GM11168 (cell line): ENCODE measurements at regions not wholly inside any gene's neighbourhood (a gene's known extent, or its start where the extent isn't known, plus 50 kb on each side); places are given as distances from the start of the nearest gene placed in this dataset.

Experiments used
- in situ Hi-C: fragments of 300-500 bp; cut with MboI; formaldehyde crosslinking; loops from one replicate; pipeline ENCODE4 v1.12.0; 2022; ENCODE audit warnings: low sequenced_read_pairs; ENCODE audit not compliant: unreplicated experiment

DNA sequence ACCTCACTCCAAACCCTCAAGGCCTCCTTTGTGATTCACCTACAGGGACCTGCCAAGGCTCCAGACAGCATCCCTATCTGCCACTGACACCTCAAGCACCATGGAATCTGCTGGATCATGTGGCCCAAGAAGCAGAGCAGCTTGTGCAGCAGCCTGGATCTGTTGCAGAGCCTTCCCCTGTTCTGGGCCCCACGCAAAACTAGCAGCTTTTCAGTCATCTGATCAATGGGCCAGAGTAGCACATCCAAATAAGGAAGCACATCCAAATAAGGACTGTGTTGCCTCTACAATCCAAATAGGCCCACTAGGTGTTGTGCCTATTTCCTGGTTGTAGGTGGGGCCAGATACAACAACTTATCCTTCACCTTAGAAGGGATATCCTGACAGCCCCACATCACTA lies 97.1 kb upstream of the GNAO1 start:
- in situ Hi-C loops, result no loop called here

DNA sequence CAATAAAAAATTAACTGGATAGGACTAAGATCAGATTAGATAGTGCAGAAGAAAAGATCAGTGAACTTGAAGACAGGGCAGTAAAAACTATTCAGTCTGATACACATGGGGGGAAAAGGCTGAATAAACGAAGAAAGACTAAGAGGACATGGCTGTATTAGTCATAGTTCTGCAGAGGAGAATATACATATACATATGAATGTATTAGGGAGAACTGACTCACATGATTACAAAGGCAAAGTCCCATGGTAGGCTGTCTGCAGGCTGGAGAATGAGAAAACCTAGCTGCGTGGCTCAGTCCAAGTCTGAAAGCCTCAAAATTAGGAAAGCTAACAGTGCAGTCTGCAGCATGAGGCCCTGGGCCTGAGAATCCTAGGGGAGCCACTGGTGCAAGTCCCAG lies 98.2 kb upstream of the GNAO1 start:
- in situ Hi-C loops, result no loop called here

DNA sequence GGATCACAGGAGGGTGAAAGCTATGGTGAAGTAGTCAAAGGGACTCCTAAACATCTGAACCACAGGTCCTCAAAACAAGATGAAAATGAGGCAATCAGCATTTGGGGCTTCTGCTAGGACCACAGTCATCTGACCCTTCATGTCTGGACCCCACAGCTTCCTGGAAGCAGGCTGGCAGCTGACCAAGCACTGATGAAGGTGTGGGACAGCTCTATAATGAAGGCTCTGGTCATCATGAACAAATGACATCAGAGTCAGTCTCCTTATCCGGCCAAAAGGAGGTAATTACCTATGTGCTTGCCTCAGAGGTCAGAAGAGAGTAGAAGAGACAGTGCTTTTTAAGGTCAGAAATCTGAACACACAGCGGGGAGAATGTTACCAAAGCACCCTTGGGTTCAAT lies 101.2 kb upstream of the GNAO1 start:
- in situ Hi-C loops, result no loop called here

GRCh38 chr16:56087626-56088025 lies 103.7 kb upstream of the GNAO1 start:
- in situ Hi-C loops, result no loop called here

- in situ Hi-C loops, result no loop called here
Observed at GRCh38 chr16:56081371-56081770, 109.9 kb upstream of the GNAO1 start.

DNA sequence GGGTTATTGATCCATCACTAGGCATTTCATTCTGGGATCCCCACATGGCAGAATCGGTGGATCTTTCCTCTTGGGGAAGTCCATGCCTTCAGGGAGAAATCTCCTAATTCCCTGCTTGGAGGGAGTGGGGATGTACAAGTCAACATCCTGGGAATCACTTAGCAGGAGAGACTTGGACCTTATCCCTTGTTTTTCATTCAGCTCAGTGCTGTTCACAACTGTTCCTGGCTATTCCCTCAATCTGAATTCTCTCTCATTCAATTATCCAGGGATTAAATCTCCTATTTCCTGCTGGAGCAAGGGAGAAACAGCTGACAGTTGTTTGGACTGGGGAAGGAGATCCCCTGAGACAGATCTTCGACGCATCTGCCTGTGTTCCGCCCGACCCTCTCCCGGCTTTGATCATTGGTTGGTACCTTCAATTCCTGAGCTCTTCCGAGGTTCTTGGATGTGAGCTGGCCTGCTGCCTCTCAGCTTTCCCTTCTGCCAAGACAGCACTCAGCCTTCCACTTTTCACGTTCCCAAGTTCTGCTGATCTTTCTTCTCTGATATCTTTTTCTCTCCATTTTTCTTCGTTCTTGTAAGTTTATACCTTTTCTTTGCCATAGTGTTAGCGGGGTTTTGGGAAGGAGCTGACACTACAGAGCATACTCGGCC lies 115.4 kb upstream of the GNAO1 start:
- in situ Hi-C loops, result no loop called here

DNA sequence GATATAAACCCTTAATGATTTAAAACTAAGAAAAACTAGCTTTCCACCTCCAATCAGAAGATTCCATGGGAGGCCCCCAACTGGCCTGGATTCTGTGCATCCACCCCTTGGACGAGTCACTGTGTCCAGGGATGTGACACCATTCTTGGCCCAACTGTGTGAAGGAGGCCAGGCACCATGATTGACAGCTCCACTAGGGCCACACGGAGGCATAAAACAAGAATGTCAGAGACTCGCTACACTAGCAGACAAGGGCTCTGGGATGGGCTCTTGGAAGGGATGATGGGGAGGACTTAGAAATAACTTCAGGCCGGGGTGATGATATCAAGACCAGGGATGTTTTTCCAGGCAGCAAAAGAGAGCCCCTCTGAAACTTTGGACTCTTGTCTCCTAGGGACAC lies 117.8 kb upstream of the GNAO1 start:
- in situ Hi-C loops, result no loop called here

- in situ Hi-C loops, result no loop called here
Observed at GRCh38 chr16:56072096-56072495, 119.2 kb upstream of the GNAO1 start.

DNA sequence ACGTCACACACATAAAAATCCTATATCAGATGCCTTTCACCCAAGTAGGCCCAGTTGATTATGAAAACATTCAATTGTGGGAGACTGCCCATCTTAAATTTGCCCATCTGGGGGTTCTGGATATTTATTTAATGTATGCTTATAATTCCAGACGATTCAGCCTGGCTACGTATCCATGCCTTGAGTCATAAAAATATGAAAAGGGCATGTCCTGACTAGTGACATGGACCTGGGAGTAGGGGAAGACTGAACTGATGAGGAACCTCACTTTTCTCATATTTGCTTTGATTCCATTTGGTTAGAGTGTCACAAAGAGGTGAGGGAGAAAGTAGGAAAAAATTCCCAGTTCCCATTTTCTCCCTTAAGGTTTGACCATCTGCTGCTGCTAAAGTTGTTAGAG lies 122.5 kb upstream of the GNAO1 start:
- in situ Hi-C loops, result no loop called here

DNA sequence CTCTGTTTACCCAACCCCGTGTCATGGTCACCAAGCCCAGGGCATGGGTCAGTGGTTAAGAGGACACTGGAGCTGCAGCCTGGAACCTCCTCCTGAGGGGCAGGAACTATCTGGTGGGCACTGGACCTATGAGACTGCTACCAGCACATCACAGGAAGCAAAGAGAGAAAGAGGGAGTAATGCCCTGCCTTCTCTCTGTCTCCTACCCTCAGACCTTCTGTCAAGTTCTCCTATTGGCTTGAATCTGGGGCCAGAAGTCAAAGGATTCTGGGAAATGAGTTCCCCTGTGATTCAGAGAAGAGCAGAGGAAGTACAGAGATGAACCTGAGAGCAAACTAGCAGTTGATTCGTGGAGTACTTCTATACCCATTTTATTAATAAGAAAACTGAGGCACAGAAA lies 123.0 kb upstream of the GNAO1 start:
- in situ Hi-C loops, result no loop called here

DNA sequence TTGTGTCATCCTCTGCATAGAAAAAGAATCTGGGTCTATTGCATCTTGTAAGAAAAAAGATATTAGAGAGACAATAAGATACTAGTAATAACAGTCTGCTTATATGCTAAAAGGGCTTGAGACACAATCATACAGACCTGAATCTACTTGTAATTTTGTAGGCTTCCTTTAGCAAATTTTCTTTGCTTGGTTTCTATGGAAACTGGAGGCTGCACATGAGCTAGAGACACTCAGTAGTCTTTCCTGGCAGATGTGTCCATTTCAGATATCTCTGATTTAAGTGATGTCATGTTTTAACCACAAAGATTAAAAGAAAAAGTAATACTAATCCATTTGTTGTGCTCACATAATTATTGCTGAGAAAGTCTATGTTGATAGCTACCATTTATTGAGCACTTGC lies 123.9 kb upstream of the GNAO1 start:
- in situ Hi-C loops, result no loop called here

DNA sequence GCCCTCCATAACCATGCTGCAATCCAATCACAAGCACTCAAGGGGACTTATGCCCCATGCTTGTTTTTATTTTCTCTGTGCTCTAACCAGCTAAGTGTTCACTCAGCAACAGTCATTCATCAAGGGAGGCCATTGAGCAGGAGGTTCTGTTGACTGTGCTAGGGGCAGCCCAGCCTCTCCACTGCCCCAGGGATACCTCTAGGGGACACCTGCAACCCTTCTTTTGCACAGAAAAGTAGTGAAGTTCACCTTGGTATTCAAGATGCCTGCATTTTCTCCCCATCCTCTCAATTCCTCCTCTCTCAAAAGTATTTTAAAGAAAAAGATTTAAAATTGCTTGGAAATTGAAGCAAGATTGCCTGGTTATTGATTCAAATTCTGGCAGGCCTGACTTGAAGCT lies 124.7 kb upstream of the GNAO1 start:
- in situ Hi-C loops, result no loop called here

- in situ Hi-C loops, result no loop called here
Observed at GRCh38 chr16:56063111-56063510, 128.2 kb upstream of the GNAO1 start.

DNA sequence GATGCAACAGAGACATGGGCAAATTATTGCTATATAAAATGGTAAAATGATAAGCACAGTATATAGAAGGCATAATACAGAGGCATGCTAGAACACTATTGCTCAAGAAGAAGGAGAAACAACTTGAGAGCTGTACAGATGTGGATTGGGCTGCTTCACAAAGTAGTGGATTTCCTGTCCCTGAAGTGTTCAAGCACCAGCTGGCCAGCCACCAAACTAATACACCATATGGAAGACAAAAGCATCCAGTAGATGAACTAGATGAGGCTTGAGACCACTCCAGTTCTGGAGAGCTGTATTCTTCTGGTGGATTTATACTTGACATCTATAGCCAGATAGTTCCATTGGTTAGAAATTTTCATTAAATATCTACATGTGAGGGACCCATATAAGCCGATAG lies 134.1 kb upstream of the GNAO1 start:
- in situ Hi-C loops, result no loop called here

DNA sequence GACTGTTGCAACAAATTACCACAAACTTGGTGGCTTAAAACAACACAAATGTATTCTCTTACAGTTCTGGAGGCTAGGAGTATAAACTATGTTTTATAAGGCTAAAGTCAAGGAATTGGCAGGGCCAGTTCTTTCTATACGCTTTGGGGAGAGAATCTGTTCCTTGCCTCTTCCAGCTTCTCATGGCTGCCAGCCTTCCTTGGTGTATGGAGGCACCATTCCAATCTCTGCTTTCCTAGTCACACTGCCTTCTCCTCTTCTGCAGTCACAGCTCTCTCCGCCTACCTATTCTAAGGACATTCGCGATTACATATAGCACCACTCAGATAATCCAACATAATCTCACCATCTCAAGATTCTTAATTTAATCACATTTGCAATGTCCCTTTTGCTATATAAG lies 140.4 kb upstream of the GNAO1 start:
- in situ Hi-C loops, result no loop called here

DNA sequence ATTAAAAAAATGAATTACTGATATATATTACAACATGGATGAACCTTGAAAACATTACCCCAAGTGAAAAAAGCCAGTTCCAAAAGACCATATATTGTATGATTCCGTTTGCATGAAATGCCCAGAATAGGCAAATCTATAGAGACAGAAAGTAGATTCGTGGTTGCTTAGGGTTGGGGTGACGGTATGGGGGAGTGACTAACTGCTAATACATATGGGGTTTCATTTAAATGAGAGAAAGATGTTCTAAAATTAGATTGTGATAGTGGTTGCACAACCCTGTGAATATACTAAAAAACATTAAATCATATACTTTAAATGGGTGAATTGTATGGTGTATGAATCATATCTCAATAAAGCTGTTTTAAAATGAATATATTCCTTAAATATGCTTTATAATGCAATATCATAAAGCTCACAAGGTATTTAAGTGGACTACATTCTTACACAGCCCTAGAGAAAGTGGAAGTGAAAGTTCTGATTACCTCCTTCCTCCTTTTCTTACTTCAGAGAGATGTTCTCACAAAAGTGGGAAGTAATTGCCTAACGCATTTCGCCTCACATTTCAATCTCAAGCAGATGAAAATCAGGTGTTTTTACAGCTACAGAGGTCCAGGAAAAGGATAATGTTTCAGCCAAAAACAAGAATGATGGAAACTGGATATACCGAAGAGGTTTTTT lies 142.7 kb upstream of the GNAO1 start:
- in situ Hi-C loops, result loop anchor here (25.0 kb wide), 1 partner anchor 264 kb away; no protein-coding TSS in a partner anchor

- in situ Hi-C loops, result loop anchor here (25.0 kb wide), 1 partner anchor 265 kb away; no protein-coding TSS in a partner anchor
Observed at GRCh38 chr16:56047307-56048234, 143.7 kb upstream of the GNAO1 start.

DNA sequence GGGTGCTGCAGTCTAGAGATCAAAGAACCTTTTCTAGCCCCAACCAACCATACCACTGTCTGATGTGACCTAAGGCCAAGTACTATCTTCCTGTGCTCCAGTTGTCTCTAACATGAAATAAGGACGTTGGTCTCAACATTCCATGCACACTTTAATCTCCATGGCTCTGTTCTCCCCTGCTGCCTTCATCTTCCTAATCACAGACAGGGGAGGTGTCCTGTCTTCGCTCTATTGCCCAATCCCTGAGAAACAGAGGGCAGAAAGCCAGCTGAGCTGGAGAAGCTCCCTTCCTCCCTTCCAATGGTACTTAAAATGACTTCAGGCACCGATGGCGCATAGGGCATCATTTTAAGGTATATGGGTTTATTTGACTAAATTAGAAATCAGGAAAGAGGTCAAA lies 148.9 kb upstream of the GNAO1 start:
- in situ Hi-C loops, result loop anchor here (25.0 kb wide), 1 partner anchor 270 kb away; no protein-coding TSS in a partner anchor

DNA sequence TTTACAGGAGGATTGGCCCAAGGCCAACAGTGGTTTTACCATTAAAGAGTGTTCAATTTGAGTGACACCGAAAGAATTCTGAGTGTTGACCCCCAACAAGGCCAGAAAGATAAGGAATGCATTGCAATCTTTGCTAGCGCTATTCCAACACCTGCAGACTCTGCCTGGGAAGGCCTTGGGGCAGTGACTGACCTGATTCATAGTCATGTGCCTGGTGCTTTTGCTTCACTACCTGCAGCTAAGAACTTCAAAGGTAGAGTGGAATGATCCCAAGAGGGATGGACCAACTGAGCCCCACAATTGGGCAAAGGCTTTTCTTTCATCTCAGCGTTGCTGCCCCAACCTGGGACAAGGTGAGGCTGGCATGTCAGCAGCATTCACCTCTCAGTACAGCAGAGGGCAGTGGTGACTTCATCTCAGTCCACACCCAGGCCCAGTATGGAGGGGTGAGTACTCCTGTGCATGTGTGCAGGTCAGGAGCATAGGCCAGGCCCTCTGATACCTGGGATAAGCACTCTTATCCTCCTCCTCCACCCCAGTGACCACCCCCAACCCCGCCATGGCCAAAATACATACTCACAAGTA lies 149.6 kb upstream of the GNAO1 start:
- in situ Hi-C loops, result loop anchor here (25.0 kb wide), 1 partner anchor 271 kb away; no protein-coding TSS in a partner anchor

DNA sequence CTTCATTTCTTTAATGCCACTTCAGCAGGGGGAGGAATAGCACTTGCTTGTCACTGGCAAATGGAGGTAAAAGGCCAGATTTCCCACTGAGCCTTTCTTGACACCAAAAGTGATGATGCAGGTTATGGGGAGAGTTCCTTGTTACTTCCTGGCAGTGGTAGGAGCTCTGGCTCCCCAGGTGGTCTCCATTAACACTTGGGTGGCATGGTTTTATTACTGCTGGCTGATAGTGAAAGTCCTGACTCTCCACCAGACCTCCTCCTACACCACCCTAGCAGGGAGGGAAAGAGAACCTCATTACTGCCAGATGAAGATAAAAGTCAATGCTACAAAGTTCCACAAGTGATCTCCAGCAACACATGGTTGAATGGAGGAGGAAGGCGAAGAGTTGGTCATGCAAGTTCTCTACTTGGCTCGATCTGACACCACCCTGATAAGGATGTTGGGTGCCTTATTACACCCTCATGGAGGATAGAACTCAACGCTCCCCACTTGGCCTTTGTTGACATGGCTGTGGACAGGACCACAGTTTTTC lies 152.7 kb upstream of the GNAO1 start:
- in situ Hi-C loops, result loop anchor here (25.0 kb wide), 1 partner anchor 274 kb away; no protein-coding TSS in a partner anchor
